A673 (cell line): ENCODE measurements at regions not wholly inside any gene's neighbourhood (a gene's known extent, or its start where the extent isn't known, plus 50 kb on each side); places are given as distances from the start of the nearest gene placed in this dataset.

ENCODE experiments used
- CTCF ChIP-seq: fragments of 300-800, 200-600 bp; sonication (generic); conservative IDR thresholded peaks from 2 replicates; pipeline ENCODE4 v1.5.1; 2017; ENCODE audit warnings: low read depth, mild to moderate bottlenecking, antibody characterized with exemption, low read length, moderate library complexity, mixed read lengths
- EZH2 ChIP-seq: fragments of 200-600 bp; sonication (generic); IDR thresholded peaks from 2 replicates; pipeline ENCODE4 v1.6.1; 2017; ENCODE audit warnings: borderline replicate concordance, low read depth, mild to moderate bottlenecking, mixed read lengths, antibody characterized with exemption, low read length; ENCODE audit not compliant: poor library complexity, severe bottlenecking

DNA sequence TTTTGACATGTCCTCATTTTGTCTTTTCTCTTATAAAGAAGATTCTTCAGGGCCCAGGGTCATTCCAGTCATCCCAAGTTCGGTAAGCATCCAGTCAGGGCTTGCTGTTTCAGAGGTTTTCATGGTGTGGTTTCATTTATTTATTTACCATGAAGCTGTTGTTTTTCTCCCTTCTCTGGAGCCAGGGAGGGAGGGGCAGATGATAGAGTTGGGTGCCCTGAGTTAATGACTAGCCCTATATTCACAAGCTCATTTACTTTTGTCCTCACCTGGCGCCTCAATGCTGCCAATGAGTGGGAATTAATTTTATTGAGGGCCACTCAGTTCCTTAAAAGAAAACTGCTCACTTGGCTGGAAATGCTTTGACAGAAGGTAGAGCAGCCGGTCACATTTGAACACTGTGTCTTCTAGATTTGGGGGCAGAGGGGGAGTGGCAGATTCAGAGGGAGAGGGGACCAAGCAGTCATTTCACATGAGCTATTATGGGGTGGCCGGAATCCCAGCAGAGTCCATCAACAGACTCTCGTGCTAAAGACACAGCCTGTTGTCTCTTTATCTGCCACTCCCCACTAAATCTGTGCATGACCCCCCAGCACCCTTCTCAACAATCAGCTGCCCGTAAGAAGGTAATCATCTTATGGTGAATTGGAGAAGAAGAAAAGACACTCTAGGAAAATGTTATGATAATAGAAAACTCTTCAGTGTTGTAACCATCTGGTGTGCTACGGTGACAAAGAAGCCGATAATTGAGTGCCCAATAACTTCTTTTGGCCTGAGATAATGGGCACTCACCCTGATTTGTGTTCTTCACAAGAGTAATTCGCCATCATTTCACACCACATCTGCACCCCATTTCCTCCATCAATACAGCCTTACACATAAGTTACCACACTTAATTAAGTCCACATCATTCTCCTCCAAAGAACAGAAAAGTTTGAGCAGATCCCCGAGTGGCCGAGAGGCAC is 573.5 kb upstream of the JAG1 start:
- TF ChIP-seq CTCF (no peak), EZH2 (no peak)
